CD14-positive monocyte (primary cell): ENCODE measurements at regions not wholly inside any gene's neighbourhood (a gene's known extent, or its start where the extent isn't known, plus 50 kb on each side); places are given as distances from the start of the nearest gene placed in this dataset.

Source experiments
- DNase-seq, 3 donors: peaks; one replicate each; pipeline ENCODE4 v3.0.0-alpha.2; 2011 to 2022
- H2AFZ ChIP-seq: 2 replicates; pipeline ENCODE4 v1.6.0; 2012; ENCODE audit warnings: mild to moderate bottlenecking, low read depth, low read length, inconsistent platforms; ENCODE audit not compliant: insufficient read depth, poor library complexity, severe bottlenecking
- H3K27ac ChIP-seq, 2 donors: 1 replicate in 1 of 2; 2 replicates in 1 of 2; pipeline ENCODE4 v1.5.1; 2012 to 2013; ENCODE audit warnings: low read length in 2 of 2, control low read depth in 1 of 2, inconsistent platforms in 1 of 2, low read depth in 1 of 2, mild to moderate bottlenecking in 1 of 2
- H3K27me3 ChIP-seq, 2 donors: one replicate each; pipeline versions ENCODE4 v1.6.0 to v1.6.1; 2011 to 2013; ENCODE audit warnings: low read length in 2 of 2; ENCODE audit not compliant: control insufficient read depth in 2 of 2, insufficient read depth in 2 of 2
- H3K36me3 ChIP-seq, 2 donors: replicated peaks in 1 of 2; 1 replicate in 1 of 2; 2 replicates in 1 of 2; pipeline versions ENCODE4 v1.5.1 to v1.6.1; 2012 to 2013; ENCODE audit warnings: low read length in 2 of 2, control low read depth in 1 of 2, inconsistent platforms in 1 of 2, mild to moderate bottlenecking in 1 of 2; ENCODE audit not compliant: insufficient read depth in 2 of 2, control insufficient read depth in 1 of 2
- H3K4me1 ChIP-seq, 2 donors: 1 replicate in 1 of 2; 2 replicates in 1 of 2; pipeline versions ENCODE4 v1.5.1 to v1.6.1; 2012 to 2013; ENCODE audit warnings: low read length in 2 of 2, control low read depth in 1 of 2, inconsistent platforms in 1 of 2, mild to moderate bottlenecking in 1 of 2, moderate library complexity in 1 of 2; ENCODE audit not compliant: insufficient read depth in 2 of 2, control insufficient read depth in 1 of 2
- H3K4me2 ChIP-seq: replicated peaks from 2 replicates; pipeline ENCODE3; 2012; ENCODE audit warnings: low read length, moderate library complexity, mild to moderate bottlenecking; ENCODE audit not compliant: poor library complexity, severe bottlenecking; ENCODE audit errors: extremely low read depth
- H3K4me3 ChIP-seq, 3 experiments: fragments of 200-600 bp in 1 of 3; sonication (generic) in 1 of 3; replicated peaks in 1 of 3; 1 replicate in 2 of 3; 2 replicates in 1 of 3; pipeline ENCODE4 v1.5.1; 2011 to 2013; ENCODE audit warnings: low read length in 3 of 3, mild to moderate bottlenecking in 3 of 3, control low read depth in 2 of 3, low read depth in 2 of 3, inconsistent platforms in 1 of 3, moderate library complexity in 1 of 3
- H3K79me2 ChIP-seq: 2 replicates; pipeline ENCODE4 v1.6.0; 2012; ENCODE audit warnings: mild to moderate bottlenecking, control low read depth, inconsistent platforms, low read length, moderate library complexity; ENCODE audit not compliant: insufficient read depth
- H3K9ac ChIP-seq: 2 replicates; pipeline ENCODE4 v1.6.0; 2017; ENCODE audit warnings: low read length, mild to moderate bottlenecking; ENCODE audit not compliant: insufficient read depth, poor library complexity, severe bottlenecking
- H3K9me3 ChIP-seq, 2 donors: replicated peaks in 1 of 2; 1 replicate in 1 of 2; 2 replicates in 1 of 2; pipeline versions ENCODE4 v1.5.1 to v1.6.1; 2012 to 2013; ENCODE audit warnings: low read length in 2 of 2, control low read depth in 1 of 2; ENCODE audit not compliant: control insufficient read depth in 1 of 2, insufficient read depth in 1 of 2
- H4K20me1 ChIP-seq: 2 replicates; pipeline ENCODE4 v1.6.0; 2012; ENCODE audit warnings: mild to moderate bottlenecking, low read length, control low read depth, moderate library complexity; ENCODE audit not compliant: insufficient read depth
- H3K27ac Mint-ChIP-seq, 7 donors: one replicate each; pipeline ENCODE4 v1.8.0; 2020; ENCODE audit warnings: mild to moderate bottlenecking in 7 of 7, mixed read lengths in 7 of 7, moderate library complexity in 6 of 7, inconsistent platforms in 2 of 7
- H3K27me3 Mint-ChIP-seq, 3 donors: one replicate each; pipeline ENCODE4 v1.8.0; 2021 to 2022; ENCODE audit warnings: low read depth in 3 of 3, mild to moderate bottlenecking in 3 of 3, mixed read lengths in 3 of 3, moderate library complexity in 3 of 3, inconsistent platforms in 1 of 3
- H3K36me3 Mint-ChIP-seq, 2 donors: one replicate each; pipeline ENCODE4 v1.8.0; 2020; ENCODE audit warnings: mixed read lengths in 2 of 2, inconsistent platforms in 1 of 2, mild to moderate bottlenecking in 1 of 2
- H3K4me1 Mint-ChIP-seq: one replicate; pipeline ENCODE4 v1.8.0; 2020; ENCODE audit warnings: mild to moderate bottlenecking, mixed read lengths
- H3K4me3 Mint-ChIP-seq, 2 donors: one replicate each; pipeline ENCODE4 v1.8.0; 2020; ENCODE audit warnings: mild to moderate bottlenecking in 2 of 2, mixed read lengths in 2 of 2, moderate library complexity in 1 of 2
- H3K9me3 Mint-ChIP-seq, 7 donors: one replicate each; pipeline ENCODE4 v1.8.0; 2020 to 2022; ENCODE audit warnings: mixed read lengths in 7 of 7, mild to moderate bottlenecking in 6 of 7, moderate library complexity in 6 of 7, inconsistent platforms in 2 of 7
- whole genome bisulfite sequencing: methylation state at CpG from one replicate; pipeline ENCODE4 v1.1.5; 2013; ENCODE audit warnings: missing lambda C conversion rate; ENCODE audit not compliant: insufficient coverage; 5-methylcytosine and 5-hydroxymethylcytosine counted together
- intact Hi-C, 2 donors: fragments of 100-400 bp; cut with micrococcal nuclease; formaldehyde crosslinking; loops; one replicate each; pipeline versions ENCODE4 v1.15.0 to v1.15.1; 2023
- TF ChIP-seq, protein P1 (sequence below): fragments of 200-600 bp; IDR thresholded peaks from one replicate; pipeline ENCODE4 v1.8.0; 2022; ENCODE audit warnings: antibody characterized with exemption, mild to moderate bottlenecking

DNA sequence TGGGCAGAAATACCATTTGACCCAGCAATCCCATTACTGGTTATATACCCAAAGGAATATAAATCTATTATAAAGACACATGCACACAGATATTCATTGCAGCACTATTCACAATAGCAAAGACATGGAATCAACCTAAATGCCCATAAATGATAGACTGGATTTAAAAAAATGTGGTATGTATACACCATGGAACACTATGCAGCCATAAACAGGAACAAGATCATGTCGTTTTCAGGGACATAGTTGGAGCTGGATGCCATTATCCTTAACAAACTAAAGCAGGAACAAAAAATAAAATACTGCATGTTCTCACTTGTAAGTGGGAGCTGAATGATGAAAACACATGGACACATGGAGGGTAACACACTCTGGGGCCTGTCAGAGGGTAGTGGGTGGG is 335.6 kb downstream of the BTG1 start:
- no peaks in the 10 kb centered on the region for H3K36me3 ChIP-seq
- no peak overlapping the region for H3K27ac Mint-ChIP-seq
- H3K9me3 Mint-ChIP-seq, result peaks cover 8 to 28% (median 17%) of the 10 kb centered on the region in 7 donors
- no peak overlapping the region for H3K4me2 ChIP-seq
- TF ChIP-seq, protein P1, sequence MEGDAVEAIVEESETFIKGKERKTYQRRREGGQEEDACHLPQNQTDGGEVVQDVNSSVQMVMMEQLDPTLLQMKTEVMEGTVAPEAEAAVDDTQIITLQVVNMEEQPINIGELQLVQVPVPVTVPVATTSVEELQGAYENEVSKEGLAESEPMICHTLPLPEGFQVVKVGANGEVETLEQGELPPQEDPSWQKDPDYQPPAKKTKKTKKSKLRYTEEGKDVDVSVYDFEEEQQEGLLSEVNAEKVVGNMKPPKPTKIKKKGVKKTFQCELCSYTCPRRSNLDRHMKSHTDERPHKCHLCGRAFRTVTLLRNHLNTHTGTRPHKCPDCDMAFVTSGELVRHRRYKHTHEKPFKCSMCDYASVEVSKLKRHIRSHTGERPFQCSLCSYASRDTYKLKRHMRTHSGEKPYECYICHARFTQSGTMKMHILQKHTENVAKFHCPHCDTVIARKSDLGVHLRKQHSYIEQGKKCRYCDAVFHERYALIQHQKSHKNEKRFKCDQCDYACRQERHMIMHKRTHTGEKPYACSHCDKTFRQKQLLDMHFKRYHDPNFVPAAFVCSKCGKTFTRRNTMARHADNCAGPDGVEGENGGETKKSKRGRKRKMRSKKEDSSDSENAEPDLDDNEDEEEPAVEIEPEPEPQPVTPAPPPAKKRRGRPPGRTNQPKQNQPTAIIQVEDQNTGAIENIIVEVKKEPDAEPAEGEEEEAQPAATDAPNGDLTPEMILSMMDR, result no peak
- H3K36me3 Mint-ChIP-seq, result no peaks in the 10 kb centered on the region
- H3K79me2 ChIP-seq, result no peaks in the 10 kb centered on the region
- H4K20me1 ChIP-seq, result no peaks in the 10 kb centered on the region
- peaks cover 2% of the 10 kb centered on the region for H3K4me1 Mint-ChIP-seq
- peaks cover 0 to 3% (median 2%) of the 10 kb centered on the region in 3 donors for H3K27me3 Mint-ChIP-seq
- DNase-seq, result no peak
- no peaks in the 10 kb centered on the region for H3K27me3 ChIP-seq
- no peak overlapping the region for H3K4me3 Mint-ChIP-seq
- H3K9me3 ChIP-seq, result peaks cover 0 to 4% of the 10 kb centered on the region in 2 donors
- intact Hi-C loops, result no loop called here
- H3K27ac ChIP-seq, result no peak overlapping the region
- no peaks in the 10 kb centered on the region for H3K4me1 ChIP-seq
- no peak overlapping the region for H2AFZ ChIP-seq
- H3K9ac ChIP-seq, result no peak overlapping the region
- no peak overlapping the region for H3K4me3 ChIP-seq
- no CpG with 5 or more reads among the region's 1 CpG for WGBS

DNA sequence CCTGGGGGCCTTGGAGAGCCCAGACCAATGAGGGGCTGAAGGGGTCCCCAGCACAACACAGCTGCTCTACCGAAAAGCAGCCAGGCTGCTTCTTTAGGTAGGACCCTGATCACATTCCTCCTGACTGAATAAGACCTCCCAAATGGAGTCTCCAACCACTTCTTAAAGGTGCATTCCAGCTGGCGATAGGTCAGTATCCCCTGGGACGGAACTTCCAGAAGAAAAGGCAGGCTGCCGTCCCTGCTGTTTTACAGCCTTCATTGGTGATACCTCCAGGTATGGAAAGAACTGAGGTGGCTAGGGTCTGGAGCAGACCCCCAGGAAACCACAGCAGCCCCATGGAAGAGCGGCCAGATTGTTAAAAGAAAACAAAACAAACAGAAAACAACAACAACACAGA is 340.6 kb downstream of the BTG1 start:
- Histone ChIP-seq H3K36me3 (no peaks in the 10 kb centered on the region), H3K27ac (no peak overlapping the region), H3K9ac (no peak overlapping the region), H3K9me3 (peaks cover 0 to 18% of the 10 kb centered on the region in 2 donors), H3K4me1 (no peaks in the 10 kb centered on the region), H3K79me2 (no peaks in the 10 kb centered on the region), H3K4me2 (no peak overlapping the region), H3K4me3 (no peak overlapping the region), H3K27me3 (no peaks in the 10 kb centered on the region), H4K20me1 (no peaks in the 10 kb centered on the region), H2AFZ (no peak overlapping the region)
- intact Hi-C loops, result no loop called here
- H3K4me3 Mint-ChIP-seq, result no peak overlapping the region
- H3K36me3 Mint-ChIP-seq, result no peaks in the 10 kb centered on the region
- H3K9me3 Mint-ChIP-seq, result peaks cover 11 to 37% (median 22%) of the 10 kb centered on the region in 7 donors
- H3K27ac Mint-ChIP-seq, result no peak overlapping the region
- no peak for DNase-seq
- 97% methylated on average over 3 of the region's 5 CpGs for WGBS
- TF ChIP-seq, protein P1, result no peak
- no peaks in the 10 kb centered on the region for H3K4me1 Mint-ChIP-seq
- H3K27me3 Mint-ChIP-seq, result peaks cover 0 to 3% (median 2%) of the 10 kb centered on the region in 3 donors
